ENCODE measurements at regions not wholly inside any gene's neighbourhood (a gene's known extent, or its start where the extent isn't known, plus 50 kb on each side); places are given as distances from the start of the nearest gene placed in this dataset.

GRCh38 chr7:54485044-54485443 lies 57.1 kb upstream of the VSTM2A start:
- H3K36me3 ChIP-seq (ENCODE audit: low read depth, low read length), result no peaks in the 10 kb centered on the region
- no peak overlapping the region for H3K27ac ChIP-seq (ENCODE audit: low read length)
- no peaks in the 10 kb centered on the region for H3K9me2 ChIP-seq (replicated peaks; ENCODE audit: low read length)
- no peak overlapping the region for H2AFZ ChIP-seq (ENCODE audit: low read length)
- no peak for ATAC-seq
- H3K4me1 ChIP-seq (ENCODE audit: insufficient read depth, low read length), result no peaks in the 10 kb centered on the region
- no peak overlapping the region for H3K4me3 ChIP-seq (ENCODE audit: low read length)
- no peaks in the 10 kb centered on the region for H3K27me3 ChIP-seq (ENCODE audit: low read length)
- intact Hi-C loops (cut with micrococcal nuclease), result no loop called here
- H4K20me1 ChIP-seq (ENCODE audit: low read length), result no peaks in the 10 kb centered on the region
- TF ChIP-seq EZH2 (IDR thresholded peaks at IDR 0.05; ENCODE audit: low read length, unreplicated experiment) (no peak), EZH2phosphoT487 (IDR thresholded peaks at IDR 0.05; ENCODE audit: borderline replicate concordance, low read length) (no peak), CTCF (conservative IDR thresholded peaks at IDR 0.05; ENCODE audit: low read depth, low read length) (no peak)
- no peak for DNase-seq
- no TSS peak for BruUV-seq (replicated peaks)
- no peaks in the 10 kb centered on the region for H3F3A ChIP-seq (ENCODE audit: low read length, unreplicated experiment)
- H3K9ac ChIP-seq (ENCODE audit: low read length), result no peak overlapping the region
- H3K9me3 ChIP-seq (ENCODE audit: low read length), result no peaks in the 10 kb centered on the region
- CTCF ChIA-PET, result no interaction called here
- H3K4me2 ChIP-seq (ENCODE audit: low read length), result no peak overlapping the region
- POLR2A ChIA-PET (ENCODE audit: unreplicated experiment), result no interaction called here
- H3K79me2 ChIP-seq (ENCODE audit: low read length), result no peaks in the 10 kb centered on the region
